H9 (cell line): ENCODE measurements at regions not wholly inside any gene's neighbourhood (a gene's known extent, or its start where the extent isn't known, plus 50 kb on each side); places are given as distances from the start of the nearest gene placed in this dataset.

Source experiments
- DNase-seq: peaks from one replicate; pipeline ENCODE4 v3.0.0-alpha.2; 2017
- H2AFZ ChIP-seq: one replicate; pipeline ENCODE4 v1.6.1; 2013; ENCODE audit warnings: mild to moderate bottlenecking, low read length, control low read depth, moderate library complexity
- H2AK5ac ChIP-seq: 2 replicates; pipeline ENCODE4 v1.6.1; 2013; ENCODE audit warnings: low read length, control low read depth, mixed read lengths; ENCODE audit not compliant: insufficient read length
- H2BK120ac ChIP-seq: one replicate; pipeline ENCODE4 v1.6.1; 2013; ENCODE audit warnings: low read depth, mild to moderate bottlenecking, low read length, control low read depth, inconsistent platforms; ENCODE audit not compliant: poor library complexity, severe bottlenecking
- H2BK12ac ChIP-seq: 2 replicates; pipeline ENCODE4 v1.6.1; 2013; ENCODE audit warnings: low read length, control low read depth, mixed read lengths, low read depth; ENCODE audit not compliant: insufficient read length
- H2BK15ac ChIP-seq: 2 replicates; pipeline ENCODE4 v1.6.1; 2013; ENCODE audit warnings: low read depth, low read length, control low read depth
- H2BK20ac ChIP-seq: one replicate; pipeline ENCODE4 v1.6.1; 2013; ENCODE audit warnings: low read depth, mild to moderate bottlenecking, low read length, control low read depth, inconsistent platforms; ENCODE audit not compliant: poor library complexity, severe bottlenecking
- H2BK5ac ChIP-seq: 2 replicates; pipeline ENCODE4 v1.6.1; 2013; ENCODE audit warnings: low read length, control low read depth, mixed read lengths; ENCODE audit not compliant: insufficient read length
- H3K14ac ChIP-seq: 2 replicates; pipeline ENCODE4 v1.6.1; 2013; ENCODE audit warnings: low read length, control low read depth; ENCODE audit not compliant: insufficient read depth
- H3K18ac ChIP-seq: 2 replicates; pipeline ENCODE4 v1.6.1; 2013; ENCODE audit warnings: low read depth, mild to moderate bottlenecking, mixed read lengths, low read length, control low read depth; ENCODE audit not compliant: insufficient read length
- H3K23ac ChIP-seq: 2 replicates; pipeline ENCODE4 v1.6.1; 2013; ENCODE audit warnings: low read length, control low read depth, mixed read lengths, low read depth; ENCODE audit not compliant: insufficient read length
- H3K23me2 ChIP-seq: 2 replicates; pipeline ENCODE4 v1.6.1; 2013; ENCODE audit warnings: low read depth, mild to moderate bottlenecking, mixed read lengths, low read length, control low read depth; ENCODE audit not compliant: insufficient read length, poor library complexity, severe bottlenecking
- H3K27ac ChIP-seq: 2 replicates; pipeline ENCODE4 v1.5.1; 2013; ENCODE audit warnings: low read length, control low read depth, mixed read lengths, low read depth; ENCODE audit not compliant: insufficient read length
- H3K27me3 ChIP-seq: 2 replicates; pipeline ENCODE4 v1.6.1; 2013; ENCODE audit warnings: low read length, control low read depth, inconsistent platforms; ENCODE audit not compliant: insufficient read depth
- H3K4ac ChIP-seq: 2 replicates; pipeline ENCODE4 v1.6.1; 2013; ENCODE audit warnings: low read depth, mild to moderate bottlenecking, control low read depth, inconsistent platforms, low read length, moderate library complexity
- H3K4me1 ChIP-seq: 2 replicates; pipeline ENCODE4 v1.6.1; 2013; ENCODE audit warnings: low read length, control low read depth, inconsistent platforms; ENCODE audit not compliant: insufficient read depth
- H3K4me2 ChIP-seq: 2 replicates; pipeline ENCODE4 v1.6.1; 2013; ENCODE audit warnings: low read length, control low read depth, mixed read lengths; ENCODE audit not compliant: insufficient read length, insufficient read depth
- H3K56ac ChIP-seq: 2 replicates; pipeline ENCODE4 v1.6.1; 2013; ENCODE audit warnings: low read depth, mild to moderate bottlenecking, mixed read lengths, low read length, control low read depth; ENCODE audit not compliant: insufficient read length
- H3K79me1 ChIP-seq: 2 replicates; pipeline ENCODE4 v1.6.1; 2013; ENCODE audit warnings: low read depth, mild to moderate bottlenecking, moderate library complexity, low read length, control low read depth, inconsistent platforms; ENCODE audit not compliant: insufficient read depth, poor library complexity, severe bottlenecking
- H3K79me2 ChIP-seq: 2 replicates; pipeline ENCODE4 v1.6.1; 2013; ENCODE audit warnings: low read length, control low read depth, inconsistent platforms; ENCODE audit not compliant: insufficient read depth
- H3K9ac ChIP-seq: 2 replicates; pipeline ENCODE4 v1.6.1; 2013; ENCODE audit warnings: low read length, control low read depth, mixed read lengths; ENCODE audit not compliant: insufficient read length; ENCODE audit errors: extremely low read depth
- H3K9me3 ChIP-seq: one replicate; pipeline ENCODE4 v1.6.1; 2013; ENCODE audit warnings: low read depth, low read length, inconsistent platforms; ENCODE audit not compliant: control insufficient read depth
- H3T11ph ChIP-seq: one replicate; pipeline ENCODE4 v1.6.1; 2013; ENCODE audit warnings: mild to moderate bottlenecking, low read length, control low read depth, inconsistent platforms
- H4K20me1 ChIP-seq: one replicate; pipeline ENCODE4 v1.6.1; 2013; ENCODE audit not compliant: control insufficient read depth, insufficient read length, insufficient read depth
- H4K5ac ChIP-seq: 2 replicates; pipeline ENCODE4 v1.6.1; 2013; ENCODE audit warnings: low read depth, mild to moderate bottlenecking, mixed read lengths, low read length, control low read depth; ENCODE audit not compliant: insufficient read length
- H4K8ac ChIP-seq: replicated peaks from 2 replicates; pipeline ENCODE4 v1.6.1; 2013; ENCODE audit warnings: low read length, control low read depth, mixed read lengths, low read depth; ENCODE audit not compliant: insufficient read length
- H4K91ac ChIP-seq: 2 replicates; pipeline ENCODE4 v1.6.1; 2013; ENCODE audit warnings: low read depth, mild to moderate bottlenecking, moderate library complexity, mixed read lengths, low read length, control low read depth; ENCODE audit not compliant: insufficient read length
- H3K27ac Mint-ChIP-seq, 3 experiments: 2 replicates in 2 of 3; 3 replicates in 1 of 3; pipeline ENCODE4 v1.8.0; 2020 to 2021; ENCODE audit warnings: mixed read lengths in 3 of 3, mild to moderate bottlenecking in 1 of 3, moderate library complexity in 1 of 3
- H3K27me3 Mint-ChIP-seq: 2 replicates; pipeline ENCODE4 v1.8.0; 2021; ENCODE audit warnings: low read depth, mild to moderate bottlenecking, moderate library complexity, mixed read lengths
- H3K36me3 Mint-ChIP-seq, 3 experiments: 2 replicates in 2 of 3; 3 replicates in 1 of 3; pipeline ENCODE4 v1.8.0; 2020 to 2021; ENCODE audit warnings: low read depth in 3 of 3, mixed read lengths in 3 of 3; ENCODE audit not compliant: insufficient read depth in 1 of 3
- H3K4me1 Mint-ChIP-seq, 2 experiments: 2 replicates each; pipeline ENCODE4 v1.8.0; 2020; ENCODE audit warnings: mixed read lengths in 2 of 2
- H3K4me3 Mint-ChIP-seq, 2 experiments: 2 replicates in 1 of 2; 3 replicates in 1 of 2; pipeline ENCODE4 v1.8.0; 2020 to 2021; ENCODE audit warnings: mild to moderate bottlenecking in 2 of 2, mixed read lengths in 2 of 2, moderate library complexity in 1 of 2
- H3K9me3 Mint-ChIP-seq, 2 experiments: 2 replicates in 1 of 2; 3 replicates in 1 of 2; pipeline ENCODE4 v1.8.0; 2020; ENCODE audit warnings: mild to moderate bottlenecking in 2 of 2, mixed read lengths in 2 of 2, moderate library complexity in 1 of 2
- CTCF ChIP-seq: fragments of 200-600 bp; sonication (generic); conservative IDR thresholded peaks from 3 replicates; pipeline ENCODE4 v1.8.0; 2021; ENCODE audit warnings: antibody characterized with exemption, mild to moderate bottlenecking

GRCh38 chr4:156501962-156502361 is 469.6 kb downstream of the PDGFC start:
- H4K5ac ChIP-seq = no peak overlapping the region
- H2BK5ac ChIP-seq = no peak overlapping the region
- peaks cover 2% of the 10 kb centered on the region; the same call in 1 of the 2 replicates for H3K4me1 ChIP-seq
- no peak overlapping the region for H3T11ph ChIP-seq
- H3K9ac ChIP-seq = no peak overlapping the region
- H2BK15ac ChIP-seq = no peak overlapping the region
- no peak overlapping the region for H2AK5ac ChIP-seq
- H4K8ac ChIP-seq = no peak overlapping the region
- no peak overlapping the region for H2BK12ac ChIP-seq
- no peak for DNase-seq
- no peaks in the 10 kb centered on the region for H3K27me3 ChIP-seq
- no peak overlapping the region for H3K56ac ChIP-seq
- H3K18ac ChIP-seq = no peak overlapping the region
- Mint-ChIP-seq H3K27ac (no peak overlapping the region), H3K27me3 (peaks cover 2% of the 10 kb centered on the region; the same call in 1 of the 2 replicates), H3K4me3 (no peak overlapping the region), H3K36me3 (peaks cover 0 to 4% (median 0%) of the 10 kb centered on the region in 3 experiments; a peak in 1 of 7 replicates), H3K9me3 (0 out of 5 replicates have a peak, but pooled peaks cover 0 to 3% of the 10 kb centered on the region in 2 experiments), H3K4me1 (peaks cover 21 to 30% of the 10 kb centered on the region in 2 experiments)
- no peaks in the 10 kb centered on the region for H4K20me1 ChIP-seq
- H3K27ac ChIP-seq = no peak overlapping the region
- H3K79me1 ChIP-seq = no peaks in the 10 kb centered on the region
- no peaks in the 10 kb centered on the region for H3K23me2 ChIP-seq
- no peak overlapping the region for H3K4ac ChIP-seq
- H2BK20ac ChIP-seq = no peak overlapping the region
- H3K23ac ChIP-seq = no peak overlapping the region
- H4K91ac ChIP-seq = no peak overlapping the region
- no peak overlapping the region for H3K14ac ChIP-seq
- no peak overlapping the region for H2BK120ac ChIP-seq
- H3K79me2 ChIP-seq = no peaks in the 10 kb centered on the region
- H3K4me2 ChIP-seq = no peak overlapping the region
- no peaks in the 10 kb centered on the region for H3K9me3 ChIP-seq
- no peak overlapping the region for H2AFZ ChIP-seq
- TF ChIP-seq CTCF = no peak
